Stimulated activated CD4-positive, alpha-beta T cell treated with anti-CD3 and anti-CD28 coated beads, Interleukin-2, amount 100 ng/mL, for 4 hours (primary cell): ENCODE measurements at regions not wholly inside any gene's neighbourhood (a gene's known extent, or its start where the extent isn't known, plus 50 kb on each side); places are given as distances from the start of the nearest gene placed in this dataset.
"Not testable (repeated sequence)": the region's sequence is repeated elsewhere in the genome, so short reads cannot be mapped to it uniquely, and the experiment has no call there.

ENCODE experiments used
- DNase-seq: peaks from one replicate; pipeline ENCODE4 v3.0.0-alpha.2; 2020; ENCODE audit warnings: low read depth

- no peak for DNase-seq
Observed at GRCh38 chr2:234898534-234899053, 53.2 kb upstream of the SH3BP4 start.

- DNase-seq: not testable (repeated sequence)
Observed at GRCh38 chr2:234888442-234888841, 63.4 kb upstream of the SH3BP4 start.

- DNase-seq: no peak
Observed at GRCh38 chr2:234887195-234887594, 64.6 kb upstream of the SH3BP4 start.

- no peak for DNase-seq
Observed at GRCh38 chr2:234885886-234886285, 65.9 kb upstream of the SH3BP4 start.

- no peak for DNase-seq
Observed at GRCh38 chr2:234885118-234885517, 66.7 kb upstream of the SH3BP4 start.

GRCh38 chr2:234884591-234884990 is 67.2 kb upstream of the SH3BP4 start:
- no peak for DNase-seq

GRCh38 chr2:234881413-234882241 is 70.2 kb upstream of the SH3BP4 start:
- no peak for DNase-seq

GRCh38 chr2:234880551-234881211 is 71.1 kb upstream of the SH3BP4 start:
- DNase-seq: no peak

- no peak for DNase-seq
Observed at GRCh38 chr2:234879671-234880455, 72.0 kb upstream of the SH3BP4 start.

- not testable (repeated sequence) for DNase-seq
Observed at GRCh38 chr2:234876621-234877020, 75.2 kb upstream of the SH3BP4 start.

- DNase-seq: no peak
Observed at GRCh38 chr2:234874347-234875046, 77.3 kb upstream of the SH3BP4 start.

GRCh38 chr2:234873828-234874173 is 78.0 kb upstream of the SH3BP4 start:
- no peak for DNase-seq

- no peak for DNase-seq
Observed at GRCh38 chr2:234873103-234873827, 78.6 kb upstream of the SH3BP4 start.

- DNase-seq: no peak
Observed at GRCh38 chr2:234869969-234870368, 81.8 kb upstream of the SH3BP4 start.

- DNase-seq: no peak
Observed at GRCh38 chr2:234869164-234869563, 82.7 kb upstream of the SH3BP4 start.

GRCh38 chr2:234867882-234868285 is 83.9 kb upstream of the SH3BP4 start:
- DNase-seq: no peak

- no peak for DNase-seq
Observed at GRCh38 chr2:234865586-234865985, 86.2 kb upstream of the SH3BP4 start.

GRCh38 chr2:234865040-234865439 is 86.8 kb upstream of the SH3BP4 start:
- no peak for DNase-seq

- DNase-seq: no peak
Observed at GRCh38 chr2:234864506-234864905, 87.3 kb upstream of the SH3BP4 start.

GRCh38 chr2:234863043-234863934 is 88.5 kb upstream of the SH3BP4 start:
- DNase-seq: no peak
